Neural cell (in vitro differentiated cells): ENCODE measurements at regions not wholly inside any gene's neighbourhood (a gene's known extent, or its start where the extent isn't known, plus 50 kb on each side); places are given as distances from the start of the nearest gene placed in this dataset.

ENCODE experiments used
- H2AFZ ChIP-seq: fragments of 200-600, 300-800 bp; sonication (generic), shearing (Covaris generic); 2 replicates; pipeline ENCODE4 v1.6.0; 2014; ENCODE audit warnings: low read depth, mild to moderate bottlenecking, antibody characterized with exemption, low read length, moderate library complexity
- H3F3A ChIP-seq: fragments of 200-600 bp; shearing (Covaris generic); 2 replicates; pipeline ENCODE4 v1.6.1; 2016; ENCODE audit warnings: mild to moderate bottlenecking, moderate library complexity, mixed read lengths, antibody characterized with exemption, low read length; ENCODE audit not compliant: insufficient read depth, poor library complexity, severe bottlenecking
- H3K27ac ChIP-seq: fragments of 200-600, 300-800 bp; sonication (generic), shearing (Covaris generic); 2 replicates; pipeline ENCODE4 v1.5.1; 2014; ENCODE audit warnings: mild to moderate bottlenecking, low read length, moderate library complexity
- H3K27me3 ChIP-seq: fragments of 300-800, 200-600 bp; sonication (generic), shearing (Covaris generic); 2 replicates; pipeline ENCODE4 v1.6.0; 2014; ENCODE audit warnings: mild to moderate bottlenecking, low read depth, low read length, moderate library complexity; ENCODE audit not compliant: insufficient read depth
- H3K36me3 ChIP-seq: fragments of 300-800, 200-600 bp; sonication (generic), shearing (Covaris generic); 2 replicates; pipeline ENCODE4 v1.5.1; 2014; ENCODE audit warnings: mild to moderate bottlenecking, antibody characterized with exemption, low read length, moderate library complexity; ENCODE audit not compliant: insufficient read depth
- H3K4me2 ChIP-seq: fragments of 300-800, 200-600 bp; sonication (generic), shearing (Covaris generic); 2 replicates; pipeline ENCODE4 v1.6.0; 2014; ENCODE audit warnings: mild to moderate bottlenecking, low read length
- H3K4me3 ChIP-seq: fragments of 300-800, 200-600 bp; sonication (generic), shearing (Covaris generic); 2 replicates; pipeline ENCODE4 v1.5.1; 2014; ENCODE audit warnings: mild to moderate bottlenecking, low read length, moderate library complexity
- H3K79me2 ChIP-seq: fragments of 200-600 bp; shearing (Covaris generic); replicated peaks from 2 replicates; pipeline ENCODE4 v1.6.0; 2014; ENCODE audit warnings: mild to moderate bottlenecking, low read length, moderate library complexity; ENCODE audit not compliant: insufficient read depth
- H3K9ac ChIP-seq: fragments of 300-800, 200-600 bp; sonication (generic), shearing (Covaris generic); 2 replicates; pipeline ENCODE4 v1.6.1; 2016; ENCODE audit warnings: mild to moderate bottlenecking, low read length, mixed read lengths
- H3K9me2 ChIP-seq: fragments of 200-600 bp; shearing (Covaris generic); 2 replicates; pipeline ENCODE4 v1.6.1; 2016; ENCODE audit warnings: mild to moderate bottlenecking, low read length, mixed read lengths; ENCODE audit not compliant: insufficient read depth
- H3K9me3 ChIP-seq: fragments of 200-600, 300-800 bp; sonication (generic), shearing (Covaris generic); 2 replicates; pipeline ENCODE4 v1.6.1; 2016; ENCODE audit warnings: mild to moderate bottlenecking, mixed run types, low read length, moderate library complexity, mixed read lengths
- H4K20me1 ChIP-seq: fragments of 200-600 bp; shearing (Covaris generic); 2 replicates; pipeline ENCODE4 v1.6.1; 2016; ENCODE audit warnings: mild to moderate bottlenecking, mixed run types; ENCODE audit not compliant: insufficient read depth
- EP300 ChIP-seq: fragments of 450-650 bp; conservative IDR thresholded peaks from 2 replicates; pipeline ENCODE4 v1.6.1; 2014; ENCODE audit warnings: antibody characterized with exemption, mild to moderate bottlenecking, moderate library complexity; ENCODE audit not compliant: poor library complexity, severe bottlenecking
- EZH2 ChIP-seq: fragments of 200-600, 300-800 bp; shearing (Covaris generic), sonication (generic); IDR thresholded peaks from 2 replicates; pipeline ENCODE4 v1.6.1; 2014; ENCODE audit warnings: antibody characterized with exemption, low read length, borderline replicate concordance, mild to moderate bottlenecking; ENCODE audit not compliant: insufficient read depth, poor library complexity, severe bottlenecking
- MXI1 ChIP-seq: fragments of 450-650 bp; conservative IDR thresholded peaks from 2 replicates; pipeline ENCODE4 v1.6.1; 2014; ENCODE audit warnings: antibody characterized with exemption, mild to moderate bottlenecking; ENCODE audit not compliant: poor library complexity, severe bottlenecking
- POLR2AphosphoS5 ChIP-seq: IDR thresholded peaks from 2 replicates; pipeline ENCODE4 v1.6.1; 2012
- RAD21 ChIP-seq: fragments of 450-650 bp; conservative IDR thresholded peaks from 2 replicates; pipeline ENCODE4 v1.6.1; 2014; ENCODE audit warnings: antibody characterized with exemption, mild to moderate bottlenecking, moderate library complexity
- REST ChIP-seq: IDR thresholded peaks from 2 replicates; pipeline ENCODE4 v1.6.1; 2012; ENCODE audit warnings: borderline replicate concordance
- SMC3 ChIP-seq: fragments of 450-650 bp; conservative IDR thresholded peaks from 2 replicates; pipeline ENCODE4 v1.6.1; 2014; ENCODE audit warnings: antibody characterized with exemption, mild to moderate bottlenecking, moderate library complexity; ENCODE audit not compliant: poor library complexity
- TAF1 ChIP-seq: IDR thresholded peaks from 2 replicates; pipeline ENCODE4 v1.6.1; 2012; ENCODE audit warnings: low read depth
- TF ChIP-seq, protein P1 (sequence below): fragments of 450-650 bp; IDR thresholded peaks from 2 replicates; pipeline ENCODE4 v1.5.1; 2014; ENCODE audit warnings: antibody characterized with exemption, mild to moderate bottlenecking, moderate library complexity; ENCODE audit not compliant: poor library complexity, severe bottlenecking

GRCh38 chr12:107404981-107405380, 280.6 kb upstream of the PWP1 start:
- H3K27me3 ChIP-seq, result no peaks in the 10 kb centered on the region
- H3K79me2 ChIP-seq, result no peaks in the 10 kb centered on the region
- no peaks in the 10 kb centered on the region for H3F3A ChIP-seq
- no peaks in the 10 kb centered on the region for H4K20me1 ChIP-seq
- no peak overlapping the region for H3K9ac ChIP-seq
- H3K4me2 ChIP-seq, result no peak overlapping the region
- H3K36me3 ChIP-seq, result no peaks in the 10 kb centered on the region
- no peak overlapping the region for H2AFZ ChIP-seq
- no peak overlapping the region for H3K4me3 ChIP-seq
- no peaks in the 10 kb centered on the region for H3K9me2 ChIP-seq
- TF ChIP-seq REST (no peak), SMC3 (no peak), POLR2AphosphoS5 (no peak), RAD21 (no peak), EP300 (no peak), MXI1 (no peak), EZH2 (no peak)
- TF ChIP-seq, protein P1, sequence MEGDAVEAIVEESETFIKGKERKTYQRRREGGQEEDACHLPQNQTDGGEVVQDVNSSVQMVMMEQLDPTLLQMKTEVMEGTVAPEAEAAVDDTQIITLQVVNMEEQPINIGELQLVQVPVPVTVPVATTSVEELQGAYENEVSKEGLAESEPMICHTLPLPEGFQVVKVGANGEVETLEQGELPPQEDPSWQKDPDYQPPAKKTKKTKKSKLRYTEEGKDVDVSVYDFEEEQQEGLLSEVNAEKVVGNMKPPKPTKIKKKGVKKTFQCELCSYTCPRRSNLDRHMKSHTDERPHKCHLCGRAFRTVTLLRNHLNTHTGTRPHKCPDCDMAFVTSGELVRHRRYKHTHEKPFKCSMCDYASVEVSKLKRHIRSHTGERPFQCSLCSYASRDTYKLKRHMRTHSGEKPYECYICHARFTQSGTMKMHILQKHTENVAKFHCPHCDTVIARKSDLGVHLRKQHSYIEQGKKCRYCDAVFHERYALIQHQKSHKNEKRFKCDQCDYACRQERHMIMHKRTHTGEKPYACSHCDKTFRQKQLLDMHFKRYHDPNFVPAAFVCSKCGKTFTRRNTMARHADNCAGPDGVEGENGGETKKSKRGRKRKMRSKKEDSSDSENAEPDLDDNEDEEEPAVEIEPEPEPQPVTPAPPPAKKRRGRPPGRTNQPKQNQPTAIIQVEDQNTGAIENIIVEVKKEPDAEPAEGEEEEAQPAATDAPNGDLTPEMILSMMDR, result no peak
- H3K27ac ChIP-seq, result no peak overlapping the region
- no peaks in the 10 kb centered on the region for H3K9me3 ChIP-seq

DNA sequence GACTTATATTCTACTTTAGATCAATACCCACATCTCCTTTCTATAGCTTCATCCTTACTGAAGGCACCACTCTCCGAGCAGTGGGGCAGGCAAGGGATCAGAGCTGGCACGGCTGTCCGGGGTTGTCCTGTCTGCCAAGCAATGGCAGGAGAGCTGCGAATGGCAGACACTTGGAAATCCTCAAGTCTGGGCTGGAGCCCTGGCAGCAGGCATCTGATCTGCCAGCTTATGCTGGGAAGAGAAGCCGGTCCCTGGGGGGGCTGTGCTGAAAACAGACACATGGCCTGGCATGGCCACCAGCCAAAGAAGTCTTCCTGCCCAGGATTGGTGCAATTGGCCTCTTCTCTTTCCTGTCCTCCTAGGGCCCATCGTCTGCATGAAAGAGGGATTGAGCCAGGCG, 280.2 kb upstream of the PWP1 start:
- H3K9ac ChIP-seq, result no peak overlapping the region
- no peaks in the 10 kb centered on the region for H4K20me1 ChIP-seq
- H3K9me3 ChIP-seq, result no peaks in the 10 kb centered on the region
- H3K79me2 ChIP-seq, result no peaks in the 10 kb centered on the region
- no peak overlapping the region for H2AFZ ChIP-seq
- H3K9me2 ChIP-seq, result no peaks in the 10 kb centered on the region
- no peaks in the 10 kb centered on the region for H3K27me3 ChIP-seq
- H3K27ac ChIP-seq, result no peak overlapping the region
- no peak overlapping the region for H3K4me2 ChIP-seq
- no peaks in the 10 kb centered on the region for H3F3A ChIP-seq
- H3K36me3 ChIP-seq, result no peaks in the 10 kb centered on the region
- TF ChIP-seq RAD21, result no peak
- TF ChIP-seq REST, result no peak
- no peak for TF ChIP-seq EZH2
- TF ChIP-seq POLR2AphosphoS5, result no peak
- no peak for TF ChIP-seq SMC3
- no peak for TF ChIP-seq EP300
- no peak for TF ChIP-seq MXI1
- TF ChIP-seq, protein P1, result no peak
- TF ChIP-seq TAF1, result no peak
- no peak overlapping the region for H3K4me3 ChIP-seq
